SK-N-SH treated with all-trans-retinoic acid at 6 μM for 48 hours (cell line): ENCODE measurements at regions not wholly inside any gene's neighbourhood (a gene's known extent, or its start where the extent isn't known, plus 50 kb on each side); places are given as distances from the start of the nearest gene placed in this dataset.
A peak's percentile ranks its signal among the peaks of the same experiment; 100 is the strongest.

Experiments
- ATAC-seq: fragments of 200-7000 bp; cut with Tn5 transposase; 3 replicates; pipeline ENCODE4 v1.9.1; 2020; ENCODE audit warnings: mild to moderate bottlenecking, moderate library complexity
- ARNTL ChIP-seq: fragments of 450-650 bp; formaldehyde crosslinking; IDR thresholded peaks from 2 replicates; pipeline ENCODE4 v1.5.0; 2020; ENCODE audit warnings: low read depth, mild to moderate bottlenecking, moderate library complexity, borderline replicate concordance
- CSDC2 ChIP-seq: fragments of 250-450 bp; sonication (Bioruptor Pico); IDR thresholded peaks from 2 replicates; pipeline ENCODE4 v1.5.0; 2020; ENCODE audit warnings: mild to moderate bottlenecking, moderate library complexity
- ESRRG ChIP-seq: fragments of 250-450 bp; sonication (Bioruptor Pico); IDR thresholded peaks from 2 replicates; pipeline ENCODE4 v1.6.1; 2021; ENCODE audit warnings: mild to moderate bottlenecking
- GLIS3 ChIP-seq: fragments of 250-450 bp; sonication (Bioruptor Pico); IDR thresholded peaks from 2 replicates; pipeline ENCODE4 v1.5.0; 2020; ENCODE audit warnings: mild to moderate bottlenecking, moderate library complexity
- ISL1 ChIP-seq: fragments of 250-450 bp; sonication (Bioruptor Pico); IDR thresholded peaks from 2 replicates; pipeline ENCODE4 v2.1.2; 2022; ENCODE audit warnings: mild to moderate bottlenecking, moderate library complexity
- PPARA ChIP-seq: fragments of 250-450 bp; sonication (Bioruptor Pico); IDR thresholded peaks from 2 replicates; pipeline ENCODE4 v1.5.0; 2020; ENCODE audit warnings: mild to moderate bottlenecking, borderline replicate concordance
- RARB ChIP-seq: fragments of 250-450 bp; sonication (Bioruptor Pico); IDR thresholded peaks from 2 replicates; pipeline ENCODE4 v1.8.0; 2021; ENCODE audit warnings: mild to moderate bottlenecking, moderate library complexity
- SNAI2 ChIP-seq: fragments of 250-450 bp; sonication (Bioruptor Pico); IDR thresholded peaks from 2 replicates; pipeline ENCODE4 v1.5.0; 2020; ENCODE audit warnings: mild to moderate bottlenecking, moderate library complexity
- TCF4 ChIP-seq: fragments of 250-450 bp; sonication (Bioruptor Pico); IDR thresholded peaks from 2 replicates; pipeline ENCODE4 v1.8.0; 2021; ENCODE audit warnings: mild to moderate bottlenecking, moderate library complexity, borderline replicate concordance
- TOX ChIP-seq: fragments of 250-450 bp; sonication (Bioruptor Pico); IDR thresholded peaks from 2 replicates; pipeline ENCODE4 v1.8.0; 2021; ENCODE audit warnings: mild to moderate bottlenecking, moderate library complexity, borderline replicate concordance
- TSHZ2 ChIP-seq: fragments of 250-450 bp; sonication (Bioruptor Pico); IDR thresholded peaks from 2 replicates; pipeline ENCODE4 v1.5.0; 2020; ENCODE audit warnings: mild to moderate bottlenecking, moderate library complexity
- ZC3H10 ChIP-seq: fragments of 250-450 bp; sonication (Bioruptor Pico); IDR thresholded peaks from 2 replicates; pipeline ENCODE4 v1.5.1; 2021; ENCODE audit warnings: mild to moderate bottlenecking, moderate library complexity
- ZFP3 ChIP-seq: fragments of 250-450 bp; sonication (Bioruptor Pico); IDR thresholded peaks from 2 replicates; pipeline ENCODE4 v1.5.0; 2020; ENCODE audit warnings: mild to moderate bottlenecking, moderate library complexity
- ZFP30 ChIP-seq: fragments of 450-650 bp; formaldehyde crosslinking; IDR thresholded peaks from 2 replicates; pipeline ENCODE4 v1.5.0; 2022; ENCODE audit warnings: mild to moderate bottlenecking, moderate library complexity
- ZNF565 ChIP-seq: fragments of 450-650 bp; formaldehyde crosslinking; conservative IDR thresholded peaks from 2 replicates; pipeline ENCODE4 v1.5.0; 2020; ENCODE audit warnings: low read depth, mild to moderate bottlenecking, moderate library complexity
- TF ChIP-seq, protein P1 (sequence below): fragments of 250-450 bp; sonication (Bioruptor Pico); IDR thresholded peaks from 2 replicates; pipeline ENCODE4 v1.5.1; 2021; ENCODE audit warnings: mild to moderate bottlenecking, moderate library complexity
- TF ChIP-seq, protein P2 (sequence below): fragments of 250-450 bp; sonication (Bioruptor Pico); IDR thresholded peaks from 2 replicates; pipeline ENCODE4 v1.5.1; 2020; ENCODE audit warnings: low read depth, mild to moderate bottlenecking, moderate library complexity
- TF ChIP-seq, protein P3 (sequence below): fragments of 250-450 bp; sonication (Bioruptor Pico); IDR thresholded peaks from 2 replicates; pipeline ENCODE4 v1.8.0; 2021; ENCODE audit warnings: low read depth, mild to moderate bottlenecking, moderate library complexity, borderline replicate concordance

GRCh38 chr2:9771101-9771449 is 72.2 kb upstream of the TAF1B start:
- TF ChIP-seq ESRRG (CRISPR knock-in tag) = no peak
- no peak for TF ChIP-seq TCF4 (CRISPR knock-in tag)
- no peak for ATAC-seq

- ATAC-seq = peak; percentile 53
- no peak for TF ChIP-seq ZC3H10 (CRISPR knock-in tag)
- no peak for TF ChIP-seq ISL1
- TF ChIP-seq, protein P1, sequence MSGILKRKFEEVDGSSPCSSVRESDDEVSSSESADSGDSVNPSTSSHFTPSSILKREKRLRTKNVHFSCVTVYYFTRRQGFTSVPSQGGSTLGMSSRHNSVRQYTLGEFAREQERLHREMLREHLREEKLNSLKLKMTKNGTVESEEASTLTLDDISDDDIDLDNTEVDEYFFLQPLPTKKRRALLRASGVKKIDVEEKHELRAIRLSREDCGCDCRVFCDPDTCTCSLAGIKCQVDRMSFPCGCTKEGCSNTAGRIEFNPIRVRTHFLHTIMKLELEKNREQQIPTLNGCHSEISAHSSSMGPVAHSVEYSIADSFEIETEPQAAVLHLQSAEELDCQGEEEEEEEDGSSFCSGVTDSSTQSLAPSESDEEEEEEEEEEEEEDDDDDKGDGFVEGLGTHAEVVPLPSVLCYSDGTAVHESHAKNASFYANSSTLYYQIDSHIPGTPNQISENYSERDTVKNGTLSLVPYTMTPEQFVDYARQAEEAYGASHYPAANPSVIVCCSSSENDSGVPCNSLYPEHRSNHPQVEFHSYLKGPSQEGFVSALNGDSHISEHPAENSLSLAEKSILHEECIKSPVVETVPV (CRISPR knock-in tag) = no peak
- TF ChIP-seq TCF4 (CRISPR knock-in tag) = no peak
Measured at GRCh38 chr2:9771481-9772017, 71.7 kb upstream of the TAF1B start.

GRCh38 chr2:9772035-9772998 is 71.0 kb upstream of the TAF1B start:
- TF ChIP-seq ZFP3 (CRISPR knock-in tag) (no peak), GLIS3 (CRISPR knock-in tag) (no peak), ZFP30 (no peak), TSHZ2 (CRISPR knock-in tag) (no peak), SNAI2 (CRISPR knock-in tag) (no peak), RARB (CRISPR knock-in tag) (no peak), ARNTL (CRISPR knock-in tag) (no peak), ZNF565 (no peak), ESRRG (CRISPR knock-in tag) (no peak), TCF4 (CRISPR knock-in tag) (no peak)
- TF ChIP-seq, protein P2, sequence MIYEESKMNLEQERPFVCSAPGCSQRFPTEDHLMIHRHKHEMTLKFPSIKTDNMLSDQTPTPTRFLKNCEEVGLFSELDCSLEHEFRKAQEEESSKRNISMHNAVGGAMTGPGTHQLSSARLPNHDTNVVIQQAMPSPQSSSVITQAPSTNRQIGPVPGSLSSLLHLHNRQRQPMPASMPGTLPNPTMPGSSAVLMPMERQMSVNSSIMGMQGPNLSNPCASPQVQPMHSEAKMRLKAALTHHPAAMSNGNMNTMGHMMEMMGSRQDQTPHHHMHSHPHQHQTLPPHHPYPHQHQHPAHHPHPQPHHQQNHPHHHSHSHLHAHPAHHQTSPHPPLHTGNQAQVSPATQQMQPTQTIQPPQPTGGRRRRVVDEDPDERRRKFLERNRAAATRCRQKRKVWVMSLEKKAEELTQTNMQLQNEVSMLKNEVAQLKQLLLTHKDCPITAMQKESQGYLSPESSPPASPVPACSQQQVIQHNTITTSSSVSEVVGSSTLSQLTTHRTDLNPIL = no peak
- TF ChIP-seq, protein P1 (CRISPR knock-in tag) = no peak
- TF ChIP-seq, protein P3, sequence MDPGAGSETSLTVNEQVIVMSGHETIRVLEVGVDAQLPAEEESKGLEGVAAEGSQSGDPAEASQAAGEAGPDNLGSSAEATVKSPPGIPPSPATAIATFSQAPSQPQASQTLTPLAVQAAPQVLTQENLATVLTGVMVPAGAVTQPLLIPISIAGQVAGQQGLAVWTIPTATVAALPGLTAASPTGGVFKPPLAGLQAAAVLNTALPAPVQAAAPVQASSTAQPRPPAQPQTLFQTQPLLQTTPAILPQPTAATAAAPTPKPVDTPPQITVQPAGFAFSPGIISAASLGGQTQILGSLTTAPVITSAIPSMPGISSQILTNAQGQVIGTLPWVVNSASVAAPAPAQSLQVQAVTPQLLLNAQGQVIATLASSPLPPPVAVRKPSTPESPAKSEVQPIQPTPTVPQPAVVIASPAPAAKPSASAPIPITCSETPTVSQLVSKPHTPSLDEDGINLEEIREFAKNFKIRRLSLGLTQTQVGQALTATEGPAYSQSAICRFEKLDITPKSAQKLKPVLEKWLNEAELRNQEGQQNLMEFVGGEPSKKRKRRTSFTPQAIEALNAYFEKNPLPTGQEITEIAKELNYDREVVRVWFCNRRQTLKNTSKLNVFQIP (CRISPR knock-in tag) = no peak

GRCh38 chr2:9772999-9773902 is 70.0 kb upstream of the TAF1B start:
- ATAC-seq = no peak
- TF ChIP-seq, protein P3 (CRISPR knock-in tag) = no peak
- TF ChIP-seq ZNF565 = no peak
- no peak for TF ChIP-seq PPARA (CRISPR knock-in tag)
- no peak for TF ChIP-seq RARB (CRISPR knock-in tag)
- no peak for TF ChIP-seq TOX (CRISPR knock-in tag)
- no peak for TF ChIP-seq GLIS3 (CRISPR knock-in tag)
- TF ChIP-seq ISL1 = no peak
- no peak for TF ChIP-seq ZC3H10 (CRISPR knock-in tag)
- TF ChIP-seq, protein P2 = no peak
- TF ChIP-seq ZFP30 = no peak
- TF ChIP-seq ARNTL (CRISPR knock-in tag) = no peak
- no peak for TF ChIP-seq SNAI2 (CRISPR knock-in tag)
- TF ChIP-seq TCF4 (CRISPR knock-in tag) = no peak
- TF ChIP-seq CSDC2 (CRISPR knock-in tag) = no peak
- TF ChIP-seq ZFP3 (CRISPR knock-in tag) = no peak

More at GRCh38 chr2:9772035-9772998, 71.0 kb upstream of the TAF1B start:
- no peak for ATAC-seq
